ENCODE measurements at regions not wholly inside any gene's neighbourhood (a gene's known extent, or its start where the extent isn't known, plus 50 kb on each side); places are given as distances from the start of the nearest gene placed in this dataset.

GRCh38 chr5:53183880-53184279 lies 74.3 kb upstream of the MOCS2 start:
- DNase-seq (ENCODE audit: low spot score), result no peak
- no peak overlapping the region for H3K27ac Mint-ChIP-seq (ENCODE audit: unreplicated experiment)

DNA sequence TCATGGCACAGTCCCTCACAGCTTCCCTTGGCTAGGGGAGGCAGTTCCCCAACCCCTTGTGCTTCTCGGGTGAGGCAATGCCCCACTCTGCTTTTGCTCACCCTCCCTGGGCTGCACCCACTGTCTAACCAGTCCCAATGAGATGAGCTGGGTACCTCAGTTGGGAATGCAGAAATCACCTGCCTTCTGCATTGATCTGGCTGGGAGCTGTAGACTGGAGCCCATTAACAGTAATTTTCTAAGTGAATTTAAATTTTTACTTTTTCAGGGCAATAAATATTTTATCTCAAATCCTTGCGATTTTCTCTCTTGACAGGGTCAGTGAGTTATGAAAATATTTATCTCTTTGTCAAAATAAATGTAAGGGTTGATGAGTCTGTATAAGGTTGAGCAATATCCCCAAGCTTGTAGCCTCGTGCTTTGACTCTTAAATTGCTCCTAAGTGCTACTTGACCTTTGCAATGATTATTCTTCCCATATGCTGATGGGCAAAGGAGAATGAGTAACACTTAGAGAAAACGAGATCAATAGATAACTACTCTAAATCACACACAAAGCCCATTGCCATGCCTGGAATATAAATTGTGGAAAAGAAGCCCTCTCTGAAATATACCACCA lies 82.1 kb upstream of the MOCS2 start:
- H3K9me3 Mint-ChIP-seq (ENCODE audit: unreplicated experiment), result no peaks in the 10 kb centered on the region
- H3K4me3 Mint-ChIP-seq (ENCODE audit: unreplicated experiment), result no peak overlapping the region
- peaks cover 11% of the 10 kb centered on the region for H3K4me1 Mint-ChIP-seq (ENCODE audit: unreplicated experiment)
- H3K27ac Mint-ChIP-seq (ENCODE audit: unreplicated experiment), result no peak overlapping the region
- DNase-seq (ENCODE audit: low spot score), result no peak
- peaks cover 11% of the 10 kb centered on the region for H3K36me3 Mint-ChIP-seq (ENCODE audit: low read depth, unreplicated experiment)
- TF ChIP-seq, protein P1, sequence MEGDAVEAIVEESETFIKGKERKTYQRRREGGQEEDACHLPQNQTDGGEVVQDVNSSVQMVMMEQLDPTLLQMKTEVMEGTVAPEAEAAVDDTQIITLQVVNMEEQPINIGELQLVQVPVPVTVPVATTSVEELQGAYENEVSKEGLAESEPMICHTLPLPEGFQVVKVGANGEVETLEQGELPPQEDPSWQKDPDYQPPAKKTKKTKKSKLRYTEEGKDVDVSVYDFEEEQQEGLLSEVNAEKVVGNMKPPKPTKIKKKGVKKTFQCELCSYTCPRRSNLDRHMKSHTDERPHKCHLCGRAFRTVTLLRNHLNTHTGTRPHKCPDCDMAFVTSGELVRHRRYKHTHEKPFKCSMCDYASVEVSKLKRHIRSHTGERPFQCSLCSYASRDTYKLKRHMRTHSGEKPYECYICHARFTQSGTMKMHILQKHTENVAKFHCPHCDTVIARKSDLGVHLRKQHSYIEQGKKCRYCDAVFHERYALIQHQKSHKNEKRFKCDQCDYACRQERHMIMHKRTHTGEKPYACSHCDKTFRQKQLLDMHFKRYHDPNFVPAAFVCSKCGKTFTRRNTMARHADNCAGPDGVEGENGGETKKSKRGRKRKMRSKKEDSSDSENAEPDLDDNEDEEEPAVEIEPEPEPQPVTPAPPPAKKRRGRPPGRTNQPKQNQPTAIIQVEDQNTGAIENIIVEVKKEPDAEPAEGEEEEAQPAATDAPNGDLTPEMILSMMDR (IDR thresholded peaks at IDR 0.05; ENCODE audit: unreplicated experiment), result no peak
- peaks cover 4% of the 10 kb centered on the region for H3K27me3 Mint-ChIP-seq (ENCODE audit: unreplicated experiment)

More at GRCh38 chr5:53183880-53184279, 74.3 kb upstream of the MOCS2 start:
- Mint-ChIP-seq H3K4me3 (ENCODE audit: unreplicated experiment) (no peak overlapping the region), H3K27me3 (ENCODE audit: unreplicated experiment) (no peaks in the 10 kb centered on the region), H3K4me1 (ENCODE audit: unreplicated experiment) (no peaks in the 10 kb centered on the region), H3K9me3 (ENCODE audit: unreplicated experiment) (no peaks in the 10 kb centered on the region), H3K36me3 (ENCODE audit: low read depth, unreplicated experiment) (no peaks in the 10 kb centered on the region)
- TF ChIP-seq, protein P1 (IDR thresholded peaks at IDR 0.05; ENCODE audit: unreplicated experiment), result no peak

DNA sequence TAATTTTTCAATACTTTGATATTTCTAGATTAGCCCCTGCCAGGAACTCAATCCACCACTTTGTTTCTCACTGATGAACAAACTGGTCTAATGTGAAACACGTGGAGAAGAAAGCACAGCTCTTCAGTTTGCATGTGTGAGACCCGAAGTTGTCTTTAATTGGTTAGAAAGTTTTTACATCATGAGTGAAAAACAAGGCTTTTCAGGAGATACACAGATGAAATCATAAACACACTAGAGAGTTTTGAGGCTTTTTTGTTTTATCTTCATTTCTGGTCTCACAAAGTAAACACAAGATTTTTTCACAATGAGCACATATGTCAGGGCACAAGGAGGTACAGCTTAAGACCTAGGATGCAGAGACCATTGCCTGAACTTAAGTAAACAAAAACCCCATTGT lies 84.5 kb upstream of the MOCS2 start:
- H3K27me3 Mint-ChIP-seq (ENCODE audit: unreplicated experiment), result peaks cover 4% of the 10 kb centered on the region
- peaks cover 10% of the 10 kb centered on the region for H3K36me3 Mint-ChIP-seq (ENCODE audit: low read depth, unreplicated experiment)
- no peaks in the 10 kb centered on the region for H3K9me3 Mint-ChIP-seq (ENCODE audit: unreplicated experiment)
- TF ChIP-seq, protein P1 (IDR thresholded peaks at IDR 0.05; ENCODE audit: unreplicated experiment), result no peak
- H3K4me3 Mint-ChIP-seq (ENCODE audit: unreplicated experiment), result no peak overlapping the region
- no peak for DNase-seq (ENCODE audit: low spot score)
- no peak overlapping the region for H3K27ac Mint-ChIP-seq (ENCODE audit: unreplicated experiment)
- H3K4me1 Mint-ChIP-seq (ENCODE audit: unreplicated experiment), result peaks cover 18% of the 10 kb centered on the region

GRCh38 chr5:53199882-53200281 lies 90.3 kb upstream of the MOCS2 start:
- Mint-ChIP-seq H3K27ac (ENCODE audit: unreplicated experiment) (no peak overlapping the region), H3K4me3 (ENCODE audit: unreplicated experiment) (no peak overlapping the region), H3K9me3 (ENCODE audit: unreplicated experiment) (no peaks in the 10 kb centered on the region), H3K36me3 (ENCODE audit: low read depth, unreplicated experiment) (no peaks in the 10 kb centered on the region), H3K27me3 (ENCODE audit: unreplicated experiment) (peaks cover 1% of the 10 kb centered on the region), H3K4me1 (ENCODE audit: unreplicated experiment) (peaks cover 16% of the 10 kb centered on the region)
- DNase-seq (ENCODE audit: low spot score), result no peak
- TF ChIP-seq, protein P1 (IDR thresholded peaks at IDR 0.05; ENCODE audit: unreplicated experiment), result no peak

- no peak overlapping the region for H3K27ac Mint-ChIP-seq (ENCODE audit: unreplicated experiment)
- H3K9me3 Mint-ChIP-seq (ENCODE audit: unreplicated experiment), result no peaks in the 10 kb centered on the region
- no peak for DNase-seq (ENCODE audit: low spot score)
- peaks cover 14% of the 10 kb centered on the region for H3K4me1 Mint-ChIP-seq (ENCODE audit: unreplicated experiment)
- H3K4me3 Mint-ChIP-seq (ENCODE audit: unreplicated experiment), result no peak overlapping the region
- H3K36me3 Mint-ChIP-seq (ENCODE audit: low read depth, unreplicated experiment), result no peaks in the 10 kb centered on the region
- TF ChIP-seq, protein P1 (IDR thresholded peaks at IDR 0.05; ENCODE audit: unreplicated experiment), result no peak
- H3K27me3 Mint-ChIP-seq (ENCODE audit: unreplicated experiment), result peaks cover 1% of the 10 kb centered on the region
Measured at GRCh38 chr5:53200306-53200705, 90.7 kb upstream of the MOCS2 start.
